Loucy (cell line): ENCODE measurements at regions not wholly inside any gene's neighbourhood (a gene's known extent, or its start where the extent isn't known, plus 50 kb on each side); places are given as distances from the start of the nearest gene placed in this dataset.

ENCODE experiments used
- EZH2phosphoT487 ChIP-seq: fragments of 200-600 bp; IDR thresholded peaks from 2 replicates; pipeline ENCODE4 v1.6.1; 2018; ENCODE audit warnings: antibody characterized with exemption, mild to moderate bottlenecking, moderate library complexity, borderline replicate concordance
- TF ChIP-seq, protein P1 (sequence below): fragments of 200-600 bp; sonication (generic); conservative IDR thresholded peaks from 2 replicates; pipeline ENCODE4 v1.5.1; 2014; ENCODE audit warnings: mild to moderate bottlenecking, antibody characterized with exemption, low read length

DNA sequence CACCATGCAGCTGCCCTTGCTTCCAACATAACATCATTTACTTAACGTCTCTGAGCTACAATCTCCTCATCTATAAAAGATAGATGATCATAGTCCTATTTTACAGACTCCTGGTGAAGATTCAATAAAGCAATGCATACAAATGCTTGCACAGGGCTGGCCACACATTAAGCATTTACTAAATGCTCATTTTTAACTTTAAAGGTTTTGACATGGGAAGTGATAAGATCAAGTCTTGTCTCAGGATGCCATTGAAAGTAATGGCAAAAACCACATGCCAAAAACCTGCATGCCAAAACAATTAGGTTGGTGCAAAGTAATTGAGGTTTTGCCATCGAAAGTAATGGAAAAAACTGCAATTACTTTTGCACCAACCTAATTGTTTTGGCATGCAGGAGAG lies 181.2 kb upstream of the ADRA1B start:
- TF ChIP-seq, protein P1, sequence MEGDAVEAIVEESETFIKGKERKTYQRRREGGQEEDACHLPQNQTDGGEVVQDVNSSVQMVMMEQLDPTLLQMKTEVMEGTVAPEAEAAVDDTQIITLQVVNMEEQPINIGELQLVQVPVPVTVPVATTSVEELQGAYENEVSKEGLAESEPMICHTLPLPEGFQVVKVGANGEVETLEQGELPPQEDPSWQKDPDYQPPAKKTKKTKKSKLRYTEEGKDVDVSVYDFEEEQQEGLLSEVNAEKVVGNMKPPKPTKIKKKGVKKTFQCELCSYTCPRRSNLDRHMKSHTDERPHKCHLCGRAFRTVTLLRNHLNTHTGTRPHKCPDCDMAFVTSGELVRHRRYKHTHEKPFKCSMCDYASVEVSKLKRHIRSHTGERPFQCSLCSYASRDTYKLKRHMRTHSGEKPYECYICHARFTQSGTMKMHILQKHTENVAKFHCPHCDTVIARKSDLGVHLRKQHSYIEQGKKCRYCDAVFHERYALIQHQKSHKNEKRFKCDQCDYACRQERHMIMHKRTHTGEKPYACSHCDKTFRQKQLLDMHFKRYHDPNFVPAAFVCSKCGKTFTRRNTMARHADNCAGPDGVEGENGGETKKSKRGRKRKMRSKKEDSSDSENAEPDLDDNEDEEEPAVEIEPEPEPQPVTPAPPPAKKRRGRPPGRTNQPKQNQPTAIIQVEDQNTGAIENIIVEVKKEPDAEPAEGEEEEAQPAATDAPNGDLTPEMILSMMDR, result no peak
- no peak for TF ChIP-seq EZH2phosphoT487
